GM12878 (cell line): ENCODE measurements at regions not wholly inside any gene's neighbourhood (a gene's known extent, or its start where the extent isn't known, plus 50 kb on each side); places are given as distances from the start of the nearest gene placed in this dataset.
A peak's percentile ranks its signal among the peaks of the same experiment; 100 is the strongest.

Experiments used
- CTCF ChIP-seq, 3 experiments: IDR thresholded peaks in 2 of 3; conservative IDR thresholded peaks in 1 of 3; 2 replicates each; pipeline ENCODE4 v1.5.1; 2011; ENCODE audit warnings: low read depth in 3 of 3, low read length in 3 of 3, mild to moderate bottlenecking in 3 of 3, control low read depth in 2 of 3, moderate library complexity in 2 of 3, inconsistent platforms in 1 of 3, mixed read lengths in 1 of 3; ENCODE audit not compliant: control insufficient read depth in 2 of 3, insufficient read depth in 1 of 3; ENCODE audit errors: extremely low read depth in 1 of 3
- EP300 ChIP-seq, 2 experiments: fragments of 150-350 bp in 1 of 2; IDR thresholded peaks; 2 replicates each; pipeline ENCODE4 v1.6.1; 2011 to 2012; ENCODE audit warnings: low read depth in 2 of 2, low read length in 2 of 2, borderline replicate concordance in 1 of 2, improper control_type of control experiment in 1 of 2, inconsistent platforms in 1 of 2; ENCODE audit not compliant: control insufficient read depth in 1 of 2
- HDAC2 ChIP-seq: fragments of 200-600 bp; sonication (generic); IDR thresholded peaks from 2 replicates; pipeline ENCODE4 v1.6.1; 2017
- JUND ChIP-seq: IDR thresholded peaks from 2 replicates; pipeline ENCODE4 v1.6.1; 2012; ENCODE audit warnings: low read depth, mild to moderate bottlenecking, low read length, improper control_type of control experiment, moderate library complexity
- POLR2A ChIP-seq: IDR thresholded peaks from 2 replicates; pipeline ENCODE4 v1.6.1; 2011; ENCODE audit warnings: low read depth, mild to moderate bottlenecking, low read length
- POLR2AphosphoS5 ChIP-seq: IDR thresholded peaks from 2 replicates; pipeline ENCODE4 v1.6.1; 2011; ENCODE audit warnings: mild to moderate bottlenecking, low read length, inconsistent platforms
- RBBP5 ChIP-seq: fragments of 200-600 bp; sonication (generic); conservative IDR thresholded peaks from 2 replicates; pipeline ENCODE4 v1.6.1; 2016
- ZNF24 ChIP-seq: fragments of 450-650 bp; IDR thresholded peaks from 2 replicates; pipeline ENCODE4 v1.6.1; 2017; ENCODE audit warnings: antibody characterized with exemption, mild to moderate bottlenecking
- TF ChIP-seq, protein P1 (sequence below): IDR thresholded peaks from 2 replicates; pipeline ENCODE4 v1.6.1; 2012; ENCODE audit warnings: low read depth, low read length, improper control_type of control experiment
- TF ChIP-seq, protein P2 (sequence below): fragments of 450-650 bp; IDR thresholded peaks from 2 replicates; pipeline ENCODE4 v1.6.1; 2016; ENCODE audit warnings: mild to moderate bottlenecking

DNA sequence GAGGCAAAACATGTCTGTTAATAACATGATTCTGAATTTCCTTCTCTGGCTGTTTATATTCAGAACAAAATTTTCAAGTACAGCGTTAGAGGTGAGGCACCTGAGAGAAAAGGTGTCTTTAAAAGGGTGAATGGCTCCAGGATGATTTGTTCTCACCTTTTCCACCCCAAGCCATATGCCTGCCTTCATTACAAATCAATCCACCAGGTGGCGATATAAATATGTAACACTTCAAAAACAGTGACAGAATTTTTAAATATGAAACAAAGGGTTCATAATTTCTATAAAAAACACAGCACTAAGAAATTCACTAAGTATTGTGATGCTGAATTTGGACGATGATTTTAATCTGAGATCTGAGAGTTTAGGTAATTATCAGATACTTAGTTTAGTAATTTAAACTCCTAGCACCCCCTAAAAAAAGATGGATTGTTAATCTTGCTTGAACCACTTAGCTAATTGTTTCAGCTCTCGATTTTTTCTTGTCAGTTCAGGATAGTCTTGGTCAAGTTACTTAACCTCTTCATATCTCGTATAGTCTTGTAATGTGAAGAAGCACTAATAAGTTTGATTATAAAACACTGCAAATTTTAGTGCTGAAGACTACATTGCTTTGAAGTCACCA is 528.8 kb downstream of the CPS1 start:
- TF ChIP-seq CTCF (IDR thresholded peaks at IDR 0.05 in 2 of 3, conservative IDR thresholded peaks at IDR 0.05 in 1 of 3; ENCODE audit: control insufficient read depth in 2 of 3, extremely low read depth in 1 of 3, insufficient read depth in 1 of 3, low read depth in 3 of 3, low read length in 3 of 3) (peak; percentile 44 to 57 (median 50); a peak in 5 of 6 replicates), EP300 (IDR thresholded peaks at IDR 0.05; ENCODE audit: borderline replicate concordance in 1 of 2, control insufficient read depth in 1 of 2, low read depth in 2 of 2, low read length in 2 of 2) (no peak), ZNF24 (no peak), POLR2A (no peak), JUND (no peak), POLR2AphosphoS5 (no peak), RBBP5 (no peak), HDAC2 (no peak)
- TF ChIP-seq, protein P1, sequence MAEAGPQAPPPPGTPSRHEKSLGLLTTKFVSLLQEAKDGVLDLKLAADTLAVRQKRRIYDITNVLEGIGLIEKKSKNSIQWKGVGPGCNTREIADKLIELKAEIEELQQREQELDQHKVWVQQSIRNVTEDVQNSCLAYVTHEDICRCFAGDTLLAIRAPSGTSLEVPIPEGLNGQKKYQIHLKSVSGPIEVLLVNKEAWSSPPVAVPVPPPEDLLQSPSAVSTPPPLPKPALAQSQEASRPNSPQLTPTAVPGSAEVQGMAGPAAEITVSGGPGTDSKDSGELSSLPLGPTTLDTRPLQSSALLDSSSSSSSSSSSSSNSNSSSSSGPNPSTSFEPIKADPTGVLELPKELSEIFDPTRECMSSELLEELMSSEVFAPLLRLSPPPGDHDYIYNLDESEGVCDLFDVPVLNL = no peak
- TF ChIP-seq, protein P2, sequence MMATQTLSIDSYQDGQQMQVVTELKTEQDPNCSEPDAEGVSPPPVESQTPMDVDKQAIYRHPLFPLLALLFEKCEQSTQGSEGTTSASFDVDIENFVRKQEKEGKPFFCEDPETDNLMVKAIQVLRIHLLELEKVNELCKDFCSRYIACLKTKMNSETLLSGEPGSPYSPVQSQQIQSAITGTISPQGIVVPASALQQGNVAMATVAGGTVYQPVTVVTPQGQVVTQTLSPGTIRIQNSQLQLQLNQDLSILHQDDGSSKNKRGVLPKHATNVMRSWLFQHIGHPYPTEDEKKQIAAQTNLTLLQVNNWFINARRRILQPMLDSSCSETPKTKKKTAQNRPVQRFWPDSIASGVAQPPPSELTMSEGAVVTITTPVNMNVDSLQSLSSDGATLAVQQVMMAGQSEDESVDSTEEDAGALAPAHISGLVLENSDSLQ = no peak
